Mononuclear cell (primary cell): ENCODE measurements at regions not wholly inside any gene's neighbourhood (a gene's known extent, or its start where the extent isn't known, plus 50 kb on each side); places are given as distances from the start of the nearest gene placed in this dataset.

ENCODE experiments used
- H3K27me3 ChIP-seq: 2 replicates; pipeline ENCODE4 v1.6.0; 2011; ENCODE audit warnings: low read length, control low read depth; ENCODE audit not compliant: insufficient read depth
- H3K4me1 ChIP-seq: 2 replicates; pipeline ENCODE4 v1.5.1; 2011; ENCODE audit warnings: mild to moderate bottlenecking, low read length, control low read depth; ENCODE audit not compliant: insufficient read depth
- H3K4me3 ChIP-seq: 2 replicates; pipeline ENCODE4 v1.5.1; 2011; ENCODE audit warnings: mild to moderate bottlenecking, low read length, moderate library complexity
- H3K9me3 ChIP-seq: 2 replicates; pipeline ENCODE4 v1.5.1; 2011; ENCODE audit warnings: low read depth, mild to moderate bottlenecking, control low read depth, low read length

GRCh38 chr2:8110716-8111115 is 571.1 kb upstream of the ID2 start:
- peaks cover 20% of the 10 kb centered on the region for H3K4me1 ChIP-seq
- H3K27me3 ChIP-seq, result no peaks in the 10 kb centered on the region
- no peaks in the 10 kb centered on the region for H3K9me3 ChIP-seq

DNA sequence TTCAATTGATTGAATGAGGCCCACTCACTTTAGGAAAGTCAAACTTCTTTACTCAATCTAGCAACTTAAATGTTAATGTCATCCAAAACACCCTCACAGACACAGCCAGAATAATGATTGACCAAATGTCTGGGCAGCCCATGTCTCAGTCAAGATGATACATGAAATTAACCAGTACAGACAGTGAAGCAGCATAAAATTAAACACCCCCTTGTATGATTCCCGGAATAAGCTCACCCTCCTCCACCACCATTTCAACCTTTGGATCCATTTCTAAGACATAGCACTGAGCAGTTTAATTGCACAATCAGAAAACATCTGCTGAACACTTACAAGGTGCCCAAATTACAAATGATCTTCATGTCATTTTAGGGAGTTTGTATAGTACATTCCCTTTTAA is 570.7 kb upstream of the ID2 start:
- Histone ChIP-seq H3K4me3 (no peak overlapping the region), H3K9me3 (no peaks in the 10 kb centered on the region), H3K27me3 (no peaks in the 10 kb centered on the region), H3K4me1 (peaks cover 25% of the 10 kb centered on the region)

More at GRCh38 chr2:8110716-8111115, 571.1 kb upstream of the ID2 start:
- no peak overlapping the region for H3K4me3 ChIP-seq

DNA sequence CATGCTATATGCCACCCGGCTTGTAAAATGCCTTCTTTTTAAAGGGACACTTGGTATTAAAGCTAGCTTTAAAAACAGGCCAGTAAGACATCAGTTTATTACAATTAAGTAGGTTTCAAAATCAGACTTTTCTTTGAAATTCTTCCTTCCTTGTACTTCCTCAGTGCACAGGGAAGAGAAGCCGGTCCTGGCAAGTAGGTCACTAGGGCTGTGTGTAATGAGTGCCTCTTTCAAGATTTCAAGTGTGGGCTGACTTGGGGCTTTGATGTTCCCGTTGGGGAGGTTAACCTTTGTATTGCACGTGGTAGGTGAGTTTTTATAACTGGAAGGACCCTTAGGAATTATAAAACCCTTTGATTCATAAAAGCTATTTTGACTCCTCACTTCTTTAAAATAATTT is 566.4 kb upstream of the ID2 start:
- no peaks in the 10 kb centered on the region for H3K9me3 ChIP-seq
- H3K27me3 ChIP-seq, result no peaks in the 10 kb centered on the region
- no peak overlapping the region for H3K4me3 ChIP-seq
- peaks cover 24% of the 10 kb centered on the region for H3K4me1 ChIP-seq

- Histone ChIP-seq H3K4me3 (no peak overlapping the region), H3K27me3 (no peaks in the 10 kb centered on the region), H3K9me3 (no peaks in the 10 kb centered on the region), H3K4me1 (peaks cover 24% of the 10 kb centered on the region)
These were observed 565.9 kb upstream of the ID2 start for GRCh38 chr2:8115966-8116365.

DNA sequence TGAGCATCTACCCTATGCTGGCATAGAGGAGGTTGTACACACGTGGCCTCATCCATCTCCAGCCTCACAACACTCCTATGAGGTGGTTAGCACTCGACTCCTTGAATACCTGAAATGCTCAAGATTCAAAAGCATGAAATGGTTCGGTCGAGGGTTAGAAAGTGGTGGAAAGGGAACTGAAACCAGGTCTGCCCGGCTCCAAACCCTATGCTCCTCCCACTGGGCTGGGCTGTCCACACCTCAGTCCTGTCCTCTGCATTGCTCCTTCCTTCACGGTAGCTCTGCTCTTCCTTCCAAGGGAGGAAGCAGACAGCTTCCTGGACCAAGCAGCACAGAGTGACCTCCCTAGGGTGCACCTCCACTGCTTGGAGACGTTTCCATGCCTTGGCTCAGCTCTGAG is 565.2 kb upstream of the ID2 start:
- H3K4me1 ChIP-seq, result peaks cover 24% of the 10 kb centered on the region
- no peaks in the 10 kb centered on the region for H3K9me3 ChIP-seq
- no peak overlapping the region for H3K4me3 ChIP-seq
- no peaks in the 10 kb centered on the region for H3K27me3 ChIP-seq

GRCh38 chr2:8118940-8119781 is 562.7 kb upstream of the ID2 start:
- Histone ChIP-seq H3K4me3 (no peak overlapping the region), H3K9me3 (no peaks in the 10 kb centered on the region), H3K27me3 (no peaks in the 10 kb centered on the region), H3K4me1 (peaks cover 24% of the 10 kb centered on the region)

- no peaks in the 10 kb centered on the region for H3K9me3 ChIP-seq
- H3K4me1 ChIP-seq, result peaks cover 22% of the 10 kb centered on the region
- no peak overlapping the region for H3K4me3 ChIP-seq
- no peaks in the 10 kb centered on the region for H3K27me3 ChIP-seq
These were observed 561.9 kb upstream of the ID2 start for GRCh38 chr2:8119782-8120505.

DNA sequence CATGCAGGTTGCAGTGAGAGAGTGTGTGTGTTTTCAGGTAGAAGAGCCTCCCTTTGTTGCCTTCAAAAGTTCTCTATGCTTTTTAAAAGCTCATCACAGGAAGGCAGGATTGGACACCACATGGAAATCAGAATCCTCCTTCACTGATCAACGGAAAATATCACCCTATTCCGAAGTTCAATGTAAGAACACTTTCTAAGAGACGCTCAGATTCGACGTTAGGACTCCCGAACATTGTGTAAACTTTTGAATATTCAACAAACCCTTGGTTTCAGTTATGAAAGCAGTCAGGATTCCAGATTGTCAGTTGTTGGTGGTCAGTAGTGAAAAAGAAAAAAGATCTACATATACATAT is 561.4 kb upstream of the ID2 start:
- no peak overlapping the region for H3K4me3 ChIP-seq
- no peaks in the 10 kb centered on the region for H3K9me3 ChIP-seq
- H3K4me1 ChIP-seq, result peaks cover 17% of the 10 kb centered on the region
- H3K27me3 ChIP-seq, result no peaks in the 10 kb centered on the region

DNA sequence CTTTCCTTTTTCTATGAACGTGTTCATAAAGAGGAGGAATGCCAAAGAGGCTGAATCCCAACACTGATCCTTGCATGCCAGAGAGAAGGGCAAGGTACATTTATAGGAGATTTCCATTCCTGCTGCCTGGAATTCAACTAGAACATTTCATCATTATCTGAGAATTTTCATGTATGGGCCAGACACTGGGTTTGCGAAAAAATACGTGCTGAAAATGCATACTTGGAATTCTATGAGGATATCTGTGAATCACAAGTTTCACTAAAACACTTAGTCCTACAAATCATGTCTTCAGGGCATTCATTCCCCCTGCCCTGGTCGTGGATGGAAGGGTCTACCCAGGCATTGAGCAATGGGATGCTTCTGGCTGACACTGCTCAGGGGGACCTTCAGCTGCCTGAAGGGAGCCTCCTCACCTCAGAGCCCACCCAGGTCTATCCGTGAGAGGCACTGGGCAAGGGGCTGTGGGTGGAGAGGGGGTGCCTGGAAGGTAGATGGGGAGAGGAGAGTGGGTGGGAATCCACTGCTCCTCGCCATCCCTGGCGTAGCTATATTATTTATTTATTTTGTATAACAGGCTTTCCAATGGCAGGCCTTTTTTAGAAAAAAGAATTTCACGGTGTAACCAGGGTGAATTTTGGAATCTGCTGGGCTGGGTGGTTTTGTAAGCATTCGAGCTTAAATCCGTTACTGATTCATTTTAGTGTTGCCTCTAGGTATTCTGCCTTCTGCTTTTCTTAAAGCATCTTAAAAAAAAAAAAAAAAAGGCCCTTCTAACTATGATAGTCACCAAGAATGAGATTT is 560.6 kb upstream of the ID2 start:
- H3K27me3 ChIP-seq, result no peaks in the 10 kb centered on the region
- no peak overlapping the region for H3K4me3 ChIP-seq
- H3K9me3 ChIP-seq, result no peaks in the 10 kb centered on the region
- peaks cover 9% of the 10 kb centered on the region for H3K4me1 ChIP-seq

- Histone ChIP-seq H3K27me3 (no peaks in the 10 kb centered on the region), H3K9me3 (no peaks in the 10 kb centered on the region), H3K4me1 (peaks cover 2% of the 10 kb centered on the region), H3K4me3 (no peak overlapping the region)
These were observed 559.9 kb upstream of the ID2 start for GRCh38 chr2:8121826-8122513.

DNA sequence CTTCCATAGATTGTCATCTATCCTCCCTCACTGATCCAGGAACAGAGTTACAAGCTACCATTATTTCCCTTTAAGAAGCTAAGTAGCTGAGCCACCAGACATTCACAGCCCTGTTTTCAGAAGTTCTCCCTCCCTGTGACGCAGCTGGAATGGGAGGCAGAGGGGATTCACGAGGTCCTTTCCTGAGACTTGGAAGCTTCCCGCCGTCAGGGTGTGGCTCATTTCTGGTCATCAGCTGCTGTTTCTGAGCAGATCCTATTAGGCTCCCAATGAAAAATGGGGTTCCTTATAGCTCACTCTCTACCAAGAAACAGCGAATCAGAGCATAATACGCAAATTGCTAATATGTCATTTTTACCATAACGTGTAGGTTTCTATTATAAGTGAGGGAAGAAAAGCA is 559.3 kb upstream of the ID2 start:
- Histone ChIP-seq H3K4me3 (no peak overlapping the region), H3K27me3 (no peaks in the 10 kb centered on the region), H3K9me3 (no peaks in the 10 kb centered on the region), H3K4me1 (no peaks in the 10 kb centered on the region)

DNA sequence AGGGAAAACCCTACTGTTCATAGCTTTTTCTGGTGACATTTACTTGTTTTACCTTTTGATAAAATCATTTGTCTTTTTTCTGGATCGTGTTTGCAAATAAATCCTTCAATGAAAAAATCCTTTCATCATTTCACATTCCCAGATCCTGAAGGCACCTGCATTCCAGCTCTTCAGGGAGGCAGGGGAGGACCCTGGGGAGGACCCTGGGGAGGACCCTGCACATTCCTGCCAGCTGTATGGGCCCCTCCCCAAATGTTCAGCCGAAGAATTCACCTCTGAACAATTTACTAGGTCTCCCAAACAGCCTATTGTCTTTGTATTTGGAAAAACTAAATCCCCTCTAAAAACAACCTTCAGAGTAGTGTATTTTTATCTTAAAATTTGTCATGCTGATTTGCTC is 558.4 kb upstream of the ID2 start:
- Histone ChIP-seq H3K4me3 (no peak overlapping the region), H3K27me3 (no peaks in the 10 kb centered on the region), H3K4me1 (no peaks in the 10 kb centered on the region)

DNA sequence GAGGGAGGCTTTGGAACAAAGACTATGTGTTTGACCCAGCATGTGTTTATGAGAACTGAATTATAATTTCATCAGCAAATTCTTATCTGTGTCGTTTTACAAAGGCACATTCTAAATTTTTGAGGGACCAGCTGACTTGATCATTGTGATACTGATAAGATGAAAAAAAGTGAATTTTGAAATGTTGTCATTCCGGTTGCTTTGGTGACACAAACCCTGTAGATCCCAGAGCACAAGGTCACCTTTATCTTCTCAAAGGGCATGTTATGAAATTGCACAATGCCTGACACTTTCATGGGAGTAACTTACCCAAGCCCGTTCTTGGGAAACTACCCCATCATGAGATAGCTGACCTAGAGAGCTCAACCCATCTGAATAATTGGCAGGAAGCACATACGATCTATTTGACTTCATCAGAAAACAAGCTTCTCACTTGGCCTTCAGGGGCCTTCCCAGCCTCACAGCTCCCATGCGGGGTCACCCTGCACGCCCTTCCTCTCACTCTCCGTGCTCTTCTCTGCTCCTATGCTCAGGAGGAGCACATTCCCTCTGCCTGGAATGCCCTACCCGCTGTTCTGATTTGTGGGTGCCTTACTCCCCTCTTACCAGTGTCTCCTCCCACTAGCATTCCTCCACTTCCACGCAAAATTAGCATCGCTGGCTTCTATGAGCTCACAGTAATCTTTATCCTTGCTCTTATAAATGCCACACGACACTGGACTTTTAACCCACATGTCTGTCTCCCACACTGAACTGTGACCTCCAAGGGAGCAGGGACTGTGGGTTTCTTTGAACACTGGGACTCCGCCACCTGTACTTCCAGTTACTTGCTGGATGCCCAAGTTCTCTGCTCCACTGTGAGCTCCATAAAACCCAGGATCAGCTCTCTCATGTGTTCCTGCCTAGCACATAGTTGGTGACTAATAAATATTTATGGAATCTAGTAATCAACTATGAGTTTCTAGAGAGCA is 555.8 kb upstream of the ID2 start:
- Histone ChIP-seq H3K27me3 (no peaks in the 10 kb centered on the region), H3K4me1 (no peaks in the 10 kb centered on the region), H3K4me3 (no peak overlapping the region), H3K9me3 (no peaks in the 10 kb centered on the region)

More for the DNA sequence above, 558.4 kb upstream of the ID2 start:
- H3K9me3 ChIP-seq, result no peaks in the 10 kb centered on the region

GRCh38 chr2:8126783-8127182 is 555.1 kb upstream of the ID2 start:
- no peaks in the 10 kb centered on the region for H3K9me3 ChIP-seq
- no peaks in the 10 kb centered on the region for H3K4me1 ChIP-seq
- no peaks in the 10 kb centered on the region for H3K27me3 ChIP-seq
- H3K4me3 ChIP-seq, result no peak overlapping the region
